ENCODE measurements at regions not wholly inside any gene's neighbourhood (a gene's known extent, or its start where the extent isn't known, plus 50 kb on each side); places are given as distances from the start of the nearest gene placed in this dataset.
"Not testable (repeated sequence)": the region's sequence is repeated elsewhere in the genome, so short reads cannot be mapped to it uniquely, and the experiment has no call there.

DNA sequence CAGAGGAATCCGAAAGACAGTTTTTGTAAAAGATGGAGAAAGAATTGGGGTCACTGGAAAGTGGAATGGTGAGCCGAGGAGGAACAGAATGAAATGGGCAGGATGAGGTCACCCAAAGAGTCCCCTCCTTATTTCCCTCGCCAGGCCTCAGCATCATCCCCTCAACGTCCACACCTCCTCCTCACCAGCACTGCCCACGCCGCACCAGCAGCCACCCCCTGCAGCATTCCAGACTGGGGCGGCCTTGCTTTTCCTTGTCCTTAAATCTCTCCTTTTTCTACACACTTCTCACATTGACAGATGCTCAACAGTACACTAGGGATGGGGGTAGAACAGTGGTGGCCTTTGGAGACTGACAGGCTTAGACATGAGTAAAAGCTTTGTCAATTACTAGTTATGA, 363.1 kb upstream of the NOX3 start:
- intact Hi-C loops (cut with DNase I), result no loop called here
- Histone ChIP-seq H3K27me3 (no peaks in the 10 kb centered on the region), H3K27ac (no peak overlapping the region), H3K4me3 (no peak overlapping the region), H3K36me3 (no peaks in the 10 kb centered on the region), H3K9me3 (no peaks in the 10 kb centered on the region), H3K4me1 (no peaks in the 10 kb centered on the region)
- WGBS, 2 donors, result 90 to 96% methylated on average over 7 of the region's 7 CpGs
- TF ChIP-seq, protein P1, sequence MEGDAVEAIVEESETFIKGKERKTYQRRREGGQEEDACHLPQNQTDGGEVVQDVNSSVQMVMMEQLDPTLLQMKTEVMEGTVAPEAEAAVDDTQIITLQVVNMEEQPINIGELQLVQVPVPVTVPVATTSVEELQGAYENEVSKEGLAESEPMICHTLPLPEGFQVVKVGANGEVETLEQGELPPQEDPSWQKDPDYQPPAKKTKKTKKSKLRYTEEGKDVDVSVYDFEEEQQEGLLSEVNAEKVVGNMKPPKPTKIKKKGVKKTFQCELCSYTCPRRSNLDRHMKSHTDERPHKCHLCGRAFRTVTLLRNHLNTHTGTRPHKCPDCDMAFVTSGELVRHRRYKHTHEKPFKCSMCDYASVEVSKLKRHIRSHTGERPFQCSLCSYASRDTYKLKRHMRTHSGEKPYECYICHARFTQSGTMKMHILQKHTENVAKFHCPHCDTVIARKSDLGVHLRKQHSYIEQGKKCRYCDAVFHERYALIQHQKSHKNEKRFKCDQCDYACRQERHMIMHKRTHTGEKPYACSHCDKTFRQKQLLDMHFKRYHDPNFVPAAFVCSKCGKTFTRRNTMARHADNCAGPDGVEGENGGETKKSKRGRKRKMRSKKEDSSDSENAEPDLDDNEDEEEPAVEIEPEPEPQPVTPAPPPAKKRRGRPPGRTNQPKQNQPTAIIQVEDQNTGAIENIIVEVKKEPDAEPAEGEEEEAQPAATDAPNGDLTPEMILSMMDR (IDR thresholded peaks at IDR 0.05), result no peak
- no peak for TF ChIP-seq POLR2AphosphoS5 (IDR thresholded peaks at IDR 0.05)
- no peak for TF ChIP-seq POLR2A (IDR thresholded peaks at IDR 0.05)
- no peak for TF ChIP-seq EP300 (IDR thresholded peaks at IDR 0.05)
- no peak for DNase-seq

DNA sequence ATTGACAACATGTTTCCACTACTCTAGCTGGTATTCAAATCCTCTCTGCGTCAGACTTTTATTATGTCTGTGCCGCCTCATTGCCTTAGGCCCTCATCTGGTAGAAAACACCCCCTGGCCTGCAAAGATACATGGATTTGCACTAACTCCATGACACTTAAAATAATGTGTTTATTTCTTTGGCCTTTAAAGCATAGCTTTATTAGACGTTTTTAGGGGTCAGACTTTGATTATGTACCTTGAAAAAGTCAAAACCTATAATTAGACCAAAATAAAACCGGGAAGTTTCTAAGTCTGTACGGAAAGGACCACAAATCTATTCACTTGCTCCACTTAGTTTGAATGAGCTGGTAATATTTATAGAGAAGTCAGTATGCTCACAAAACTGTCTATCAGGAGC, 357.9 kb upstream of the NOX3 start:
- Histone ChIP-seq H3K4me1 (no peaks in the 10 kb centered on the region), H3K9me3 (no peaks in the 10 kb centered on the region), H3K27me3 (no peaks in the 10 kb centered on the region), H3K36me3 (no peaks in the 10 kb centered on the region), H3K4me3 (no peak overlapping the region), H3K27ac (no peak overlapping the region)
- intact Hi-C loops (cut with DNase I), result no loop called here
- TF ChIP-seq, protein P1 (IDR thresholded peaks at IDR 0.05), result no peak
- TF ChIP-seq POLR2A (IDR thresholded peaks at IDR 0.05) (no peak), POLR2AphosphoS5 (IDR thresholded peaks at IDR 0.05) (no peak), EP300 (IDR thresholded peaks at IDR 0.05) (no peak)
- WGBS, 2 donors, result 81 to 86% methylated on average over 5 of the region's 5 CpGs
- no peak for DNase-seq

DNA sequence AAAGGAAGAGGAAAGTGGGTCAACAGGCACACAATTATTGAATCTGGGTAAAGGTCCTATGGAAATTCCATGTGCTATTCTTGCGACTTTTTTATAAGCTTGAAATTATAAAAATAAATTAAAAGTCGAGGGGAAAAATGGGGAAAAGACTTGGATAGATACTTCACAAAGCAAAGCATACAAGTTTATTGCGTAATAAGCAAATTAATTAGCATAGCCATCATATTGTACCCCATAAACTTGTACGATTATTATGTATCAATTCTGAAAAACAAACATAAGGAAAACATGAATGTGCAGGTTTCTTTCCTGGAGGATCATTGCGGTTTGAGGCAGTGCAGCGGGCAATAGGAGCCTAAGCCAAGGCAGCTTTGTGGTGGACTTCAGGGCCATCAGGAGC, 351.6 kb upstream of the NOX3 start:
- TF ChIP-seq, protein P1 (IDR thresholded peaks at IDR 0.05), result no peak
- TF ChIP-seq EP300 (IDR thresholded peaks at IDR 0.05), result no peak
- TF ChIP-seq POLR2A (IDR thresholded peaks at IDR 0.05), result no peak
- no peak for TF ChIP-seq POLR2AphosphoS5 (IDR thresholded peaks at IDR 0.05)
- no peaks in the 10 kb centered on the region for H3K4me1 ChIP-seq
- no peak overlapping the region for H3K27ac ChIP-seq
- no peaks in the 10 kb centered on the region for H3K36me3 ChIP-seq
- no peak for DNase-seq
- WGBS, 2 donors, result 84 to 87% methylated on average over 6 of the region's 6 CpGs
- no peak overlapping the region for H3K4me3 ChIP-seq
- H3K27me3 ChIP-seq, result no peaks in the 10 kb centered on the region
- intact Hi-C loops (cut with DNase I), result no loop called here
- H3K9me3 ChIP-seq, result no peaks in the 10 kb centered on the region

DNA sequence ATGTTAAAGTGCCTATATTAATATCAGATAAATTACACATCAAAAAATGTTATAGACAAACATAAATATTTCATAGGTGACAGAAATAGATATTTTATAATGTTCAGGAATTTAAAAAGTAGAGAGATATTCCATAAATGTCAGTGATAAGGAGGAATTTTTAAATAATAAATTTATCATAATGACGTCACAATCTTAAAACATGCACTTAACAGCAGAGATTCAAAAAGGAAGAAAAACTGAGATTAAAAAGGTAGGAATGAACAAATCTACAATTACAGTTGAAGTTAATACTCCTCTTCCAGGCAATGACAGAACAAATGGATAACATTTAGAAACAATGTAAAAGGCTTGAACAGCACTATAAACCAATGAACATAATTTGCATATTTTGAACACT, 345.4 kb upstream of the NOX3 start:
- TF ChIP-seq, protein P1 (IDR thresholded peaks at IDR 0.05), result no peak
- TF ChIP-seq POLR2AphosphoS5 (IDR thresholded peaks at IDR 0.05), result no peak
- no peak for TF ChIP-seq EP300 (IDR thresholded peaks at IDR 0.05)
- no peak for TF ChIP-seq POLR2A (IDR thresholded peaks at IDR 0.05)
- no peak for DNase-seq
- intact Hi-C loops (cut with DNase I), result no loop called here
- peaks cover 0 to 3% (median 0%) of the 10 kb centered on the region in 4 donors for H3K9me3 ChIP-seq
- H3K4me1 ChIP-seq, result no peaks in the 10 kb centered on the region
- no peak overlapping the region for H3K27ac ChIP-seq
- no peaks in the 10 kb centered on the region for H3K27me3 ChIP-seq
- H3K4me3 ChIP-seq, result no peak overlapping the region
- no peaks in the 10 kb centered on the region for H3K36me3 ChIP-seq
- 96 to 100% methylated on average over 1 of the region's 1 CpG for WGBS, 2 donors

DNA sequence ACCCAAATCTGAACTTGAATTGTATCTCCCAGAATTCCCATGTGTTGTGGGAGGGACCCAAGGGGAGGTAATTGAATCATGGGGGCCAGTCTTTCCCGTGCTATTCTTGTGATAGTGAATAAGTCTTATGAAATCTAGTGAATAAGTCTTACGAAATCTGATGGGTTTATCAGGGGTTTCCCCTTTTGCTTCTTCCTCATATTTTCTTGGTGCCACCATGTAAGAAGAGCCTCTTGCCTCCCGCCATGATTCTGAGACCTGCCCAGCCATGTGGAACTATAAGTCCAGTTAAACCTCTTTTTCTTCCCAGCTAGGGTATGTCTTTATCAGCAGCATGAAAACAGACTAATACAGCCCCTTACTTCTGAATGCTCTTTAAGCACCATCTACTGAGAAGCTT, 343.2 kb upstream of the NOX3 start:
- H3K4me3 ChIP-seq; H3K4me1 ChIP-seq; H3K27ac ChIP-seq; H3K36me3 ChIP-seq; DNase-seq; H3K27me3 ChIP-seq; intact Hi-C loops (cut with DNase I); H3K9me3 ChIP-seq: not testable (repeated sequence)
- WGBS, 2 donors, result 84 to 85% methylated on average over 3 of the region's 3 CpGs

Measured in sigmoid colon (tissue), 6 donors.